NOMO-1 (cell line): ENCODE measurements at regions not wholly inside any gene's neighbourhood (a gene's known extent, or its start where the extent isn't known, plus 50 kb on each side); places are given as distances from the start of the nearest gene placed in this dataset.
"Not testable (repeated sequence)": the region's sequence is repeated elsewhere in the genome, so short reads cannot be mapped to it uniquely, and the experiment has no call there.

Source experiments
- DNase-seq, 2 experiments: peaks; one replicate each; lab custom pipeline; 2025; ENCODE audit not compliant: unreplicated experiment in 2 of 2; lab: John Stamatoyannopoulos, UW

- DNase-seq, result no peak
These were observed 837.3 kb downstream of the IPMK start for GRCh38 chr10:57430376-57430775.

GRCh38 chr10:57420881-57421280 is 846.8 kb downstream of the IPMK start:
- no peak for DNase-seq

DNA sequence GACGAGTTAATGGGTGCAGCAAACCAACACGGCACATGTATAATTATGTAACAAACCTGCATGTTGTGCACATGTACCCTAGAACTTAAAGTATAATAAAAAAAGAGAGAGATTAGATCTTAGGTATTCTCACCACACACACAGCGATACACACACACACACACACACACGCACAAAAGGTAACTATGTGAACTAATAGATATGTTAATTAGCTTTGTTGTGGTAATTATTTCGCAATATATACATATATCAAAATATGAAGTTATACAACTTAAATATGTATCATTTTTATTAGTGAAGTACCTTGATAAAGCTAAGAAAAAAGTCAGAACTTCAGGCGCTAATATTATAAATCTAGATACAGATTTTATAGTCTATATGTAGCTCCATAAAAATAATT is 849.2 kb downstream of the IPMK start:
- no peak for DNase-seq

DNA sequence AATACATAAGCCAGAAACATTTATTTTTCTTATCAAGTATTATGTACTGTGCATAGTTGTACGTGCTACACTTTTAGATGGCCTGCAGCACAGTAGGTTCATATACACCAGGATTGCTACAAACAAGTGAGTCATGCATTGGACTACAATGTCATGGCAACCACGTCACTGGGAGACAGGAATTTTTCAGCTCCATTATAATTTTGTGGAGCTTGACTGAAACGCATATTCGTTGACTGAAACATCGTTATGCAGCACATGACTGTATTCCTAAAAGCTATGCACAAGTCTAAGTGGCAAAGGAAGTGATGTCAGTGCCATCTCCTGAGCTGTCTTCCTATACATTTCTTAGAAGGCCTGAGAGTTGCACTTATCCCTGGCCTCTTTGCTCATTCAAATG is 871.8 kb downstream of the IPMK start:
- DNase-seq, result no peak

DNA sequence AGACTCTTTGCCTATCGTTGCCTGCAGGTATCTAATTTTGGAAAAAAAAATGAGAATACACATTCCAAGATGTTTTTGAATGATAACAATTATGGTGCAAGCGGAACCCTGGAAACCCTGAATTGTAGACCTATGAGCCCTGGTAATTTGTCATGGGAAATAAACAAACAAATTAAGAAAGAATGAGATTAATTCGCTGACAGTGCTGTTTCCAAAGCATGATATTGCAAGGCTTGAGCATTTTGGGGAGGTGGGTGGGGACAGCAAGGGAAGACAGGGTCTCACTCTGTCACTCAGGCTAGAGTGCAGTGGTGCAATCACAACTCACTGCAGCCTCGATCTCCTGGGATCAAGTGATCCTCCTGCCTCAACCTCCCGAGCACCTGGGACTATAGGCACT is 900.3 kb downstream of the IPMK start:
- no peak for DNase-seq

DNA sequence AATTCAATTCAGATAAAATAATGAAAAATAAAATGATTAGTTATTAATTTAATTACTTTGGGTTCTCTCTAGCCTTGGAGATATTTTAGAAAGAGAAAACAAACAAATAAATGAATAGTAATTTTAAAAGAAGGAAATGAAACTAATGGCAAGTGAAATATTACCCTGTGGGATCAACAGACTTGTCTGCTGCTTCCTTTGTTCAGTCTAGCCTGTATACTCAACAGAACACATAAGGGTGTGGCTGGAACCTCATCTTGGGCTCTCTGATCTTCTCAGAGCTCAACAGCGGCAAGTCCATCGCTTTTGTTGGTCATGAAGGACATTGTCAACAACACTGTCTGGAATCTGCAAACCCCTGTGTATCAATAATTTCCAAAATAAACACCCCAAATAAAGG is 904.9 kb downstream of the IPMK start:
- DNase-seq, result no peak

DNA sequence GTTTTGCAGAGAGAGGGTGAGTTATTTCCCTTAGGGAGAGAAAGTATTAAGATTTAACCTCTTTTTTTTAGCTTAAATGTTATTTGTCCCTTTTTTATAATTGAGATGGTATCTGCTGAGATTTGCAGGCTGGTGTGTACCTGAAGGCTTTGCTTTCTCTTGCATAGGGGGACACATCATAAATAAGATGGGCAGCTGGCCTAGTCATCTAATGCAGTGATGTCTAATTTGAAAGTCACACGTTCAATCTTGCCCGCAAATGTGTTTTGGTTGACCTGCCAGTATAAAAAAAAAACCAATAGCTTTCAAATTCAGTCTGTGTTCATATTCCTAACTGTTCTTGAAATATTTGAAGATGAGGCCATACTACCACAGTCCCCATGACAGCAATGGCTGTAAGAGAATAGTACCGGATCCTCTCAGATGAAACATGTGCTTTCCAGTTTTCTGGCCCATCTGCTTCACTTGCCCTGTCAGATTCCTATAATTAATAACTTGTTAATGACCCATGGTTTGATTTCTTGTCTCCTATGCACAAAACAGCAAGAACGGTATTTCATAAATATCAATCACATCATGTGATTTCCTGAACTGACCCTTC is 914.2 kb downstream of the IPMK start:
- no peak for DNase-seq

DNA sequence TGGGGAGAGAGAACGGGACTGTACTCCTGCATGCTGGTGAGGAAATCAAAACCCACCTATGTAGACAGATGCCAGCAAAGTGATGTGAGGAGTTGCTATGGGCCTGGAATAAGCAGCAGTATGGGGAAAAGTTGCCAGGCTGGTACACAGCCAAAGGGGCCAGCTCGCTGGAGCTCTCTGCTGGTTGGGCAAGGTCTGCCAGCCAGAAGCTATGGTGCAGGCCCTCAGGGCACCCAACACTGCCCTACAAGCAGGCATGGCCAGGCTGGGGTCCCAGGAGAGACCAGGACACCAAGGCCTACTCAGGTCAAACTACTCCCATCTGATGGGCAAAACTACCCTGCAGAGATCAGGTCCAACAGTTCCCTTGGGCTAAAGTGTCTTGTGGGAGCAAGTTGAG is 916.6 kb downstream of the IPMK start:
- DNase-seq, result no peak

GRCh38 chr10:57341294-57341693 is 926.4 kb downstream of the IPMK start:
- no peak for DNase-seq

- peak in 1 of 2 experiments; percentile 60 for DNase-seq
These were observed 928.7 kb downstream of the IPMK start for GRCh38 chr10:57338823-57339558.

GRCh38 chr10:57336865-57337264 is 930.8 kb downstream of the IPMK start:
- DNase-seq, result no peak

GRCh38 chr10:57336341-57336740 is 931.4 kb downstream of the IPMK start:
- DNase-seq, result peak in 1 of 2 experiments; percentile 9

DNA sequence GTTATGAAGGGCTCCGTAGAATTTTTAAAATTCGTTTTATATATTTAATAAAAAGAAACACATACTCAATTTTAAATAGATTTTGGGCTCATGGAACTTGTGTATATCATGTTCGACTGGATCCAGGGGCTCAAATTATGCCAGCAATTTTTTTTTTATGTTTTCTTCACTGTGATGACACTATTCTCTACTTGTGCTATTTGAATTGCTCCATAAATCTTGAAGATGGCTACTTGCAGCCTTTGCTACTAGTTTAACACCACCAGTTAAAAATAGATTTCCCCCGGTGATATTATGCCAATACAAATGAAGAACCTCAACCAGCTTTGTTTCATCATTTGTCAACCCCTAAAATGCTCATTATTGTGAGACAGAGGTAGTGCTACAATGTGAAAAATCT is 933.2 kb downstream of the IPMK start:
- no peak for DNase-seq

- DNase-seq, result no peak
These were observed 933.8 kb downstream of the IPMK start for GRCh38 chr10:57333880-57334279.

DNA sequence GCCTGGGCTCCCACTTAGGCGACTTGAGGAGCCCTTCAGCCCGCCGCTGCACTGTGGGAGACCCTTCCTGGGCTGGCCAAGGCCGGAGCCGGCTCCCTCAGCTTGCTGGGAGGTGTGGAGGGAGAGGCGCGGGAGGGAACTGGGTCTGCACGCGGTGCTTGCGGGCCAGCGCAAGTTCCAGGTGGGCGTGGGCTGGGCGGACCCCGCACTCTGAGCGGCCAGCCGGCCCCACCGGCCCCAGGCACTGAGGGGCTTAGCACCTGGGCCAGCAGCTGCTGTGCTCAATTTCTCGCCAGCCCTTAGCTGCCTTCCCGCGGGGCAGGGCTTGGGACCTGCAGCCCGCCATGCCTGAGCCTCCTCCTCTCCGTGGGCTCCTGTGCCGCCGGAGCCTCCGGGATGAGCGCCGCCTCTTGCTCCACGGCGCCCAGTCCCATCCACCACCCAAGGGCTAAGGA is 946.3 kb downstream of the IPMK start:
- not testable (repeated sequence) for DNase-seq

DNA sequence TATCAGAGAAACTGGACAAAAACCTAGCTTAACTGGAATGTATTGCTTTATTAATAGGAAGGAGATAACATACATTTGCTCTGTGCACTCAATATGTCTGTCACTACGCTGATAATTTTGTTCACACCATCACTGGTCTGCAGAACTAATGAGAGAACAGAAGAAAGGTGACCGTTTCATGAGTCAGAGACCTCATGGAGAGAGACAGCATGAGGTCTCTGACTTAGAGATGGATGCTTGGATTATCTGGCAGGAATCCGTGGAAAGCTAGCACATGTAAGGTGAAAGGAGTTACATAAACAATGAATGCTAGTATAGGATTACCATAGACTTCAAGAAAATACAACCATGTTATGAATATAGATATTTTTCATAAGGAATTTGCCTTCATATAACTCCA is 947.3 kb downstream of the IPMK start:
- no peak for DNase-seq

GRCh38 chr10:57314046-57314445 is 953.0 kb upstream of the ZWINT start:
- DNase-seq, result no peak

DNA sequence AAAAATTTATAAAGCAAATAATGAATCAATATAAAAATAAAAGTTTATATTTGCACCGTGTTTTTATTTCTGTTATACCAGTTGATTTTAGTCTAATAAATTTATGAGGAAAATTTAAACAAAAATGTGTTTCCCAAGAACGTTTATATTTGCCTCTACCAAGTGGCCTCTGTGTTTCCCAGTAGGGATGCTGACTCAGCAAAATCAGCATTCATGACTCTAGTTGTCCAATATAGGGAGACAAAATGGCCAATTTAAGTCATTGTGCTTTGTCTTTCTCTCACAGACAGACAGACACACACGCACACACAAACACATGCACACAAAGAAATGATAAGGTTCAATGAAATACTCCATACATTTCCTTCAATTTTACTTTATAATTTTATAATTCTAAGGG is 942.5 kb upstream of the ZWINT start:
- DNase-seq, result no peak

- DNase-seq, result no peak
These were observed 939.7 kb upstream of the ZWINT start for GRCh38 chr10:57300718-57301117.

DNA sequence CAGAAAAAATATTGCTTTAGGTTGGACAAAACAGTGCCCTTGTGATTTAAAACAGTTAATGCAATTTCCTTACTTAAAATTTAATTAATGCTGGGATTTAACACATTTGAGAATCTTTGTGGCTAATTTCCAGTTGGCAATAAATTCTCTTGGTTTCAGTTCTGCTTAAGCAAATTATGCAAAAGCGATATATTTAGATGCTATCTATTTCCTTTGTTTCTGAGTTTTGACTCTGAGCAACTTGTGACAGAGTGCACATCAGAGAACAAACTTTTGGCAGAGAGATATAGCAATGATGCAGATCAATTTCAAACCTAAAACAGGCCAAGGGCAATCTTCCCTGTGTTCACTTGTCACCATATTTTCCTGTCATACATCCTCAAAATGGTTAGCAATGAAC is 933.6 kb upstream of the ZWINT start:
- peak; percentile 56 to 92 for DNase-seq

DNA sequence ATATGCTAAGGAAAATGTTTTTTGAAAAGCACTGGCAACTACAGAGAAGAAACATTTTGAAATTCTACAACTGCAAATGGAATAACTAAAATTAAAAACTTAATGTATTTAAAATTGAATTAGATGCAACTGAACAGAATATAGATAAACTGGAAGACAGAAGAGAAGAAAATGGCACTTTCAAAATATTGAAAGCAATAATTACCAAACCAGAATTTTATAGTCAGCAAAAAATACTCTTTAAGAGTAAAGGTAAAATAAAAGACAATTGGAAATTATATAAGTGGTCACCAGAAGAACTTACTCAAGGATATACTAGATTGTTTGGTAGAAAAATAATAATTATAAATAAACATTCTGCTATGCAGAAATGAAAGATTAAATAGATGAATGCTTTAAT is 927.7 kb upstream of the ZWINT start:
- no peak for DNase-seq

GRCh38 chr10:57262892-57263291 is 901.8 kb upstream of the ZWINT start:
- peak; percentile 58 to 90 for DNase-seq

- DNase-seq, result peak in 1 of 2 experiments; percentile 39
These were observed 899.1 kb upstream of the ZWINT start for GRCh38 chr10:57260175-57260574.
